MCF 10A (cell line): ENCODE measurements at regions not wholly inside any gene's neighbourhood (a gene's known extent, or its start where the extent isn't known, plus 50 kb on each side); places are given as distances from the start of the nearest gene placed in this dataset.

ENCODE experiments used
- BruUV-seq: library from RNA; stranded (reverse); fragments of 400-500 nt; replicated peaks from 2 replicates; lab custom pipeline; 2021; lab: Mats Ljungman, UMichigan
- CTCF ChIA-PET: fragments of 300-600 bp; sonication (Branson Sonifier 250); formaldehyde crosslinking; extraction: SDS; loops from one replicate; lab custom pipeline; 2021; ENCODE audit warnings: antibody characterized with exemption, inconsistent platforms; lab: Yijun Ruan, JAX
- POLR2A ChIA-PET: fragments of 300-600, 350-650 bp; sonication (Branson Sonifier 250); formaldehyde crosslinking; extraction: SDS; loops from one replicate; lab custom pipeline; 2020; ENCODE audit warnings: antibody characterized with exemption, inconsistent platforms; lab: Yijun Ruan, JAX
- DNase-seq: peaks from one replicate; pipeline ENCODE4 v3.0.0-alpha.2; 2018; ENCODE audit not compliant: unreplicated experiment
- H3K27ac Mint-ChIP-seq: one replicate; pipeline ENCODE4 v1.8.0; 2022; ENCODE audit warnings: mild to moderate bottlenecking, low read depth, mixed read lengths; ENCODE audit not compliant: unreplicated experiment
- H3K27me3 Mint-ChIP-seq: one replicate; pipeline ENCODE4 v1.8.0; 2022; ENCODE audit warnings: mixed read lengths; ENCODE audit not compliant: insufficient read depth, unreplicated experiment
- H3K36me3 Mint-ChIP-seq: one replicate; pipeline ENCODE4 v1.8.0; 2022; ENCODE audit warnings: mild to moderate bottlenecking, moderate library complexity, mixed read lengths; ENCODE audit not compliant: insufficient read depth, unreplicated experiment
- H3K4me1 Mint-ChIP-seq: one replicate; pipeline ENCODE4 v1.8.0; 2022; ENCODE audit warnings: mixed read lengths; ENCODE audit not compliant: insufficient read depth, unreplicated experiment
- H3K4me3 Mint-ChIP-seq: one replicate; pipeline ENCODE4 v1.8.0; 2022; ENCODE audit warnings: mild to moderate bottlenecking, moderate library complexity, mixed read lengths; ENCODE audit not compliant: unreplicated experiment
- H3K9me3 Mint-ChIP-seq: one replicate; pipeline ENCODE4 v1.8.0; 2022; ENCODE audit warnings: mixed read lengths; ENCODE audit not compliant: unreplicated experiment
- CTCF ChIP-seq: fragments of 200-600 bp; IDR thresholded peaks from one replicate; pipeline ENCODE4 v1.8.0; 2022; ENCODE audit warnings: antibody characterized with exemption, mild to moderate bottlenecking; ENCODE audit not compliant: unreplicated experiment
- intact Hi-C: fragments of 100-400 bp; cut with micrococcal nuclease; formaldehyde crosslinking; loops from 2 replicates; pipeline ENCODE4 v1.14.1; 2022

GRCh38 chr11:42251984-42252383 lies 792.5 kb upstream of the LRRC4C start:
- Mint-ChIP-seq H3K36me3 (no peaks in the 10 kb centered on the region), H3K4me1 (peaks cover 10% of the 10 kb centered on the region), H3K27ac (no peak overlapping the region), H3K27me3 (no peaks in the 10 kb centered on the region), H3K4me3 (no peak overlapping the region), H3K9me3 (no peaks in the 10 kb centered on the region)
- ChIA-PET CTCF (no interaction called here), POLR2A (no interaction called here)
- DNase-seq = no peak
- no peak for TF ChIP-seq CTCF
- intact Hi-C loops = no loop called here
- BruUV-seq = no TSS peak

- Mint-ChIP-seq H3K27me3 (no peaks in the 10 kb centered on the region), H3K27ac (no peak overlapping the region), H3K36me3 (no peaks in the 10 kb centered on the region), H3K9me3 (no peaks in the 10 kb centered on the region), H3K4me1 (peaks cover 10% of the 10 kb centered on the region), H3K4me3 (no peak overlapping the region)
- ChIA-PET POLR2A (no interaction called here), CTCF (interaction anchor here (0.6 kb wide), 1 partner anchor 464 kb away, joined by 3 read pairs; no protein-coding TSS in a partner anchor)
- BruUV-seq = no TSS peak
- intact Hi-C loops = no loop called here
- DNase-seq = no peak
- no peak for TF ChIP-seq CTCF
Observed at GRCh38 chr11:42253156-42253555, 793.7 kb upstream of the LRRC4C start.

- no peaks in the 10 kb centered on the region for H3K4me1 Mint-ChIP-seq
- no peaks in the 10 kb centered on the region for H3K27me3 Mint-ChIP-seq
- no peak overlapping the region for H3K27ac Mint-ChIP-seq
- POLR2A ChIA-PET = no interaction called here
- intact Hi-C loops = no loop called here
- no peaks in the 10 kb centered on the region for H3K9me3 Mint-ChIP-seq
- BruUV-seq = no TSS peak
- no peak for DNase-seq
- H3K36me3 Mint-ChIP-seq = no peaks in the 10 kb centered on the region
- CTCF ChIA-PET = interaction anchor here (0.6 kb wide), 1 partner anchor 33 kb away, joined by 3 read pairs; no protein-coding TSS in a partner anchor
- H3K4me3 Mint-ChIP-seq = no peak overlapping the region
- TF ChIP-seq CTCF = no peak
Observed at GRCh38 chr11:42255906-42256305, 796.5 kb upstream of the LRRC4C start.

GRCh38 chr11:42257534-42257933 lies 798.1 kb upstream of the LRRC4C start:
- BruUV-seq = no TSS peak
- CTCF ChIA-PET = no interaction called here
- Mint-ChIP-seq H3K36me3 (no peaks in the 10 kb centered on the region), H3K9me3 (no peaks in the 10 kb centered on the region), H3K4me1 (no peaks in the 10 kb centered on the region), H3K27me3 (no peaks in the 10 kb centered on the region), H3K27ac (no peak overlapping the region), H3K4me3 (no peak overlapping the region)
- POLR2A ChIA-PET = no interaction called here
- no peak for TF ChIP-seq CTCF
- no peak for DNase-seq
- intact Hi-C loops = no loop called here
